ENCODE measurements at regions not wholly inside any gene's neighbourhood (a gene's known extent, or its start where the extent isn't known, plus 50 kb on each side); places are given as distances from the start of the nearest gene placed in this dataset.

- Histone ChIP-seq H2BK120ac (replicated peaks; ENCODE audit: low read depth, low read length) (no peak overlapping the region), H2BK20ac (ENCODE audit: low read length) (no peak overlapping the region), H4K91ac (replicated peaks; ENCODE audit: insufficient read length, low read length) (no peak overlapping the region), H3K27ac (ENCODE audit: low read depth, low read length) (no peak overlapping the region), H2AK5ac (ENCODE audit: low read depth, low read length) (no peak overlapping the region), H3K27me3 (replicated peaks in 1 of 4; ENCODE audit: control insufficient read depth in 3 of 4, extremely low read depth in 1 of 4, insufficient read depth in 3 of 4, low read length in 3 of 4) (no peaks in the 10 kb centered on the region), H2AFZ (ENCODE audit: low read length) (no peak overlapping the region), H3K79me2 (ENCODE audit: control insufficient read depth in 1 of 2, insufficient read depth in 2 of 2, low read length in 2 of 2) (no peaks in the 10 kb centered on the region), H2BK12ac (ENCODE audit: low read depth, low read length) (no peak overlapping the region), H3K36me3 (ENCODE audit: control insufficient read depth in 2 of 4, insufficient read depth in 4 of 4, low read length in 3 of 4) (no peaks in the 10 kb centered on the region), H4K8ac (ENCODE audit: extremely low read depth, insufficient read depth, low read length) (no peak overlapping the region), H3K14ac (ENCODE audit: insufficient read length) (no peak overlapping the region), H3K56ac (replicated peaks; ENCODE audit: insufficient read length, low read depth, low read length) (no peak overlapping the region), H2BK5ac (ENCODE audit: low read depth, low read length) (no peak overlapping the region), H4K20me1 (replicated peaks in 1 of 2; ENCODE audit: control insufficient read depth in 1 of 2, insufficient read depth in 2 of 2, low read length in 2 of 2) (no peaks in the 10 kb centered on the region), H3K18ac (ENCODE audit: extremely low read depth, low read length) (no peak overlapping the region), H3K23me2 (ENCODE audit: low read depth, low read length) (no peaks in the 10 kb centered on the region), H3K4ac (replicated peaks; ENCODE audit: insufficient read length, low read depth, low read length) (no peak overlapping the region), H3K9me3 (ENCODE audit: insufficient read depth in 2 of 2, low read depth in 1 of 2, low read length in 1 of 2) (no peaks in the 10 kb centered on the region), H2BK15ac (ENCODE audit: low read length) (no peak overlapping the region), H3K4me2 (ENCODE audit: insufficient read depth in 1 of 2, low read depth in 2 of 2, low read length in 2 of 2) (no peak overlapping the region), H3K4me3 (ENCODE audit: extremely low read depth in 1 of 4, insufficient read depth in 2 of 4, low read depth in 3 of 4, low read length in 4 of 4) (no peak overlapping the region), H4K5ac (ENCODE audit: insufficient read length, low read depth, low read length) (no peak overlapping the region), H3K23ac (ENCODE audit: insufficient read length) (no peak overlapping the region), H3K9ac (replicated peaks in 1 of 4; ENCODE audit: extremely low read depth in 1 of 4, low read depth in 3 of 4, low read length in 3 of 4) (no peak overlapping the region), H3K79me1 (ENCODE audit: low read depth, low read length) (no peaks in the 10 kb centered on the region), H3K4me1 (replicated peaks in 1 of 4; ENCODE audit: control insufficient read depth in 3 of 4, insufficient read depth in 4 of 4, low read length in 3 of 4) (no peaks in the 10 kb centered on the region)
- FAIRE-seq (no peak), DNase-seq (ENCODE audit: low read depth in 1 of 2, low spot score in 2 of 2) (no peak)
- ChIA-PET CTCF (ENCODE audit: partially characterized antibody) (no interaction called here), POLR2A (ENCODE audit: partially characterized antibody) (no interaction called here)
- 92% methylated on average over 3 of the region's 3 CpGs; no CpG with 5 or more reads in 1 of the 2 experiments for WGBS, 2 experiments (ENCODE audit: extremely low coverage in 1 of 2, insufficient coverage in 1 of 2, insufficient read length in 1 of 2, insufficient replicate concordance in 2 of 2, low coverage in 1 of 2, low lambda C conversion rate in 2 of 2, missing lambda C conversion rate in 1 of 2)
- TF ChIP-seq HDAC2 (IDR thresholded peaks at IDR 0.05; ENCODE audit: borderline replicate concordance in 1 of 2, low read depth in 2 of 2, low read length in 2 of 2) = no peak
- TF ChIP-seq EP300 (IDR thresholded peaks at IDR 0.05; ENCODE audit: borderline replicate concordance in 1 of 2, low read depth in 2 of 2, low read length in 2 of 2) = no peak
- no peak for TF ChIP-seq POLR2A (IDR thresholded peaks at IDR 0.05; ENCODE audit: control extremely low read depth in 1 of 2, low read depth in 2 of 2, low read length in 2 of 2)
- TF ChIP-seq FOSL1 (IDR thresholded peaks at IDR 0.05; ENCODE audit: insufficient read depth, low read depth, low read length) = no peak
- no peak for TF ChIP-seq HDAC6 (IDR thresholded peaks at IDR 0.05; ENCODE audit: low read depth, low read length)
- no peak for TF ChIP-seq RNF2 (IDR thresholded peaks at IDR 0.05; ENCODE audit: borderline replicate concordance, low read depth, low read length, missing control alignments, poor library complexity, severe bottlenecking)
- no peak for TF ChIP-seq NANOG (IDR thresholded peaks at IDR 0.05; ENCODE audit: insufficient read depth, low read depth, low read length, poor library complexity, severe bottlenecking)
- TF ChIP-seq CTBP2 (IDR thresholded peaks at IDR 0.05; ENCODE audit: borderline replicate concordance, insufficient read depth, insufficient read length, low read length) = no peak
- TF ChIP-seq, protein P1, sequence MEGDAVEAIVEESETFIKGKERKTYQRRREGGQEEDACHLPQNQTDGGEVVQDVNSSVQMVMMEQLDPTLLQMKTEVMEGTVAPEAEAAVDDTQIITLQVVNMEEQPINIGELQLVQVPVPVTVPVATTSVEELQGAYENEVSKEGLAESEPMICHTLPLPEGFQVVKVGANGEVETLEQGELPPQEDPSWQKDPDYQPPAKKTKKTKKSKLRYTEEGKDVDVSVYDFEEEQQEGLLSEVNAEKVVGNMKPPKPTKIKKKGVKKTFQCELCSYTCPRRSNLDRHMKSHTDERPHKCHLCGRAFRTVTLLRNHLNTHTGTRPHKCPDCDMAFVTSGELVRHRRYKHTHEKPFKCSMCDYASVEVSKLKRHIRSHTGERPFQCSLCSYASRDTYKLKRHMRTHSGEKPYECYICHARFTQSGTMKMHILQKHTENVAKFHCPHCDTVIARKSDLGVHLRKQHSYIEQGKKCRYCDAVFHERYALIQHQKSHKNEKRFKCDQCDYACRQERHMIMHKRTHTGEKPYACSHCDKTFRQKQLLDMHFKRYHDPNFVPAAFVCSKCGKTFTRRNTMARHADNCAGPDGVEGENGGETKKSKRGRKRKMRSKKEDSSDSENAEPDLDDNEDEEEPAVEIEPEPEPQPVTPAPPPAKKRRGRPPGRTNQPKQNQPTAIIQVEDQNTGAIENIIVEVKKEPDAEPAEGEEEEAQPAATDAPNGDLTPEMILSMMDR (IDR thresholded peaks at IDR 0.05; ENCODE audit: control extremely low read depth in 1 of 3, insufficient read depth in 1 of 3, low read depth in 1 of 3, low read length in 3 of 3) = no peak
- TF ChIP-seq MAFK (IDR thresholded peaks at IDR 0.05; ENCODE audit: low read depth, low read length) = no peak
- no peak for TF ChIP-seq JUND (IDR thresholded peaks at IDR 0.05; ENCODE audit: low read length)
- TF ChIP-seq SP1 (IDR thresholded peaks at IDR 0.05; ENCODE audit: low read depth, low read length) = no peak
Measured at GRCh38 chr4:40684404-40684803, 54.7 kb upstream of the RBM47 start.
